Putamen (tissue), 1 donor: ENCODE measurements at regions not wholly inside any gene's neighbourhood (a gene's known extent, or its start where the extent isn't known, plus 50 kb on each side); places are given as distances from the start of the nearest gene placed in this dataset.

ENCODE experiments used
- DNase-seq: peaks from one replicate; pipeline ENCODE4 v3.0.0-alpha.2; 2016; ENCODE audit warnings: low spot score

DNA sequence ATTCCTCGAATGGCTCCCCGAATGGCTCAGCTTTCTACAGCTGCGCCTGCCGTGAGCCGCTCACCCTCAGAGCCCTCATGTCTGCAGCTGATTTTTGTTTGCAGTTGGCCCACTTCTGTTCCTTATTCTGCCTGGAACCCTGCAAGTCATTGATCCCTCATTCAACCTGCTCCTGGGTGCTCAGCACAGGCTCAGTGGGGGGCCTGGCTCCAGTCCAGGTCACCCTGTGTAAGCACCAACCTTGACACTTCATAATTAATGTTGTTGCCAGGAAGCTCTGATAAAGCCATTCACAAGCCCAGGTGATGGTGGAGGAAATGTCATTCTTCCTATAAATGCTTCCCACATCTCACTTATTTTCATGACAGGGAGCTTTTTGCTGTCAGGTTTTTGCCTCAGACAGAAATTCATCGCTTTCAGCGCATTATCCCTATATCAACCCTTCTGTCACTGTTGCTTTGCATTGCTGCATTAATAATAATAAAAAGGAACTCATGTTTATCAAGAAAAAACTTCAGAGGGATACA lies 85.7 kb downstream of the F11 start:
- DNase-seq, result peak; percentile 32

DNA sequence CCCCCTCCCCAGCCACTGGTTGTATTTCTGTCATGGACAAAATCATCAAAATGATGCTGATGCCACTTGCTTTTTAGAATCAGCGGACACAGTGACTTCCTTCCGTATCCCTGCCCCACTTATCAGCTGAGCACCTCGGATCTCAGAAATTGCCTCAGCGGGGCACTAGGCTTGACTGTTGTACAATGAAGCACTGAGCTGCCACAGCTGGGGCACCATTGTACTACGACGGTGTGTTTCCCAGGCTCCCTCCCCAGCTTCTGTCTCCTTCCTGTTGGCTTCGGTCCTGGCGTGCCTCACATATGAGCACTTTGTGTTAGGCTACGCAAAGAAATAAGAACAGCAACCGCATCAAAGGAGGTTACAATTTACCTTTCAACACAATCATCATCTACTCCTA lies 82.4 kb downstream of the F11 start:
- DNase-seq, result no peak

GRCh38 chr4:186347743-186348142 lies 81.8 kb downstream of the F11 start:
- DNase-seq, result no peak

DNA sequence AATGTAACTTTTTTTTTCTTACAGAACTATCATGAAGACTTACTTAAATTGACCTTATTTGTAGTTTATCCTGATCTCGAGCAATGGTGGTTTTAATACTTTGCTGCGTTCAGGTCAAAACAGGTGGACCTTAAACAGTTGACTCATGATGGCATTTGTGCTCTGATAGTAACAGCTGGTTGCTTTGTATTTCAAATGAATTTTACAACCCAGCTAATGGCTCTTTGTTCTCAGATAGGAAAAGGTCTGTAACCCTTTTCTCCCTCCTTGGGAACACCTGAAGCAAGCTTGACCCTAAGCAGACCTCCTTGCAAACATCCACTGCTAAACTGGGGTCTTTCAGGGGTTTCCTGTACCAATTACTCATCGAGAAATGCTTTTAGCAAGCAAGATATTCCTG lies 79.2 kb downstream of the F11 start:
- DNase-seq, result no peak

- no peak for DNase-seq
Observed at GRCh38 chr4:186342582-186342981, 76.6 kb downstream of the F11 start.

DNA sequence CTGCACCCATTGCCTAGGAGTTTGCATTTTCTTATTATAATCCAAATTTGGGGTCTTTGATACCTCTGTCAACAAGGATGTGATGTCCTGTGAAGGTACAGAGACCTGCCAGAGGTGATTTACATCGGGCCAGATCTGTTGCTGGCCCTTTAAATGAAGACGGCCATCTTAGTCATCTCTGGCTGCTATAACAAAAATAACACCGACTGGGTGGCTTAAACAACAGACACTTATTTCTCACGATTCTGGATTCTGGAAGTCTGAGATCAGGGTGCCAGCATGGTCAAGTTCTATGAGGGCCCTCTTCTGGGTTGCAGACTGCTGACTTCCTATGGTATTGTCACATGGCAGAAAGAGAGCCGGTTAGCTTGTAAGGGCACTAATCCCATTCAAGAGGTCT lies 75.7 kb downstream of the F11 start:
- DNase-seq, result no peak
